Loucy (cell line): ENCODE measurements at regions not wholly inside any gene's neighbourhood (a gene's known extent, or its start where the extent isn't known, plus 50 kb on each side); places are given as distances from the start of the nearest gene placed in this dataset.

ENCODE experiments used
- EZH2phosphoT487 ChIP-seq: fragments of 200-600 bp; IDR thresholded peaks from 2 replicates; pipeline ENCODE4 v1.6.1; 2018; ENCODE audit warnings: antibody characterized with exemption, mild to moderate bottlenecking, moderate library complexity, borderline replicate concordance
- TF ChIP-seq, protein P1 (sequence below): fragments of 200-600 bp; sonication (generic); conservative IDR thresholded peaks from 2 replicates; pipeline ENCODE4 v1.5.1; 2014; ENCODE audit warnings: mild to moderate bottlenecking, antibody characterized with exemption, low read length

GRCh38 chr6:140105241-140105640, 730.8 kb upstream of the CITED2 start:
- TF ChIP-seq, protein P1, sequence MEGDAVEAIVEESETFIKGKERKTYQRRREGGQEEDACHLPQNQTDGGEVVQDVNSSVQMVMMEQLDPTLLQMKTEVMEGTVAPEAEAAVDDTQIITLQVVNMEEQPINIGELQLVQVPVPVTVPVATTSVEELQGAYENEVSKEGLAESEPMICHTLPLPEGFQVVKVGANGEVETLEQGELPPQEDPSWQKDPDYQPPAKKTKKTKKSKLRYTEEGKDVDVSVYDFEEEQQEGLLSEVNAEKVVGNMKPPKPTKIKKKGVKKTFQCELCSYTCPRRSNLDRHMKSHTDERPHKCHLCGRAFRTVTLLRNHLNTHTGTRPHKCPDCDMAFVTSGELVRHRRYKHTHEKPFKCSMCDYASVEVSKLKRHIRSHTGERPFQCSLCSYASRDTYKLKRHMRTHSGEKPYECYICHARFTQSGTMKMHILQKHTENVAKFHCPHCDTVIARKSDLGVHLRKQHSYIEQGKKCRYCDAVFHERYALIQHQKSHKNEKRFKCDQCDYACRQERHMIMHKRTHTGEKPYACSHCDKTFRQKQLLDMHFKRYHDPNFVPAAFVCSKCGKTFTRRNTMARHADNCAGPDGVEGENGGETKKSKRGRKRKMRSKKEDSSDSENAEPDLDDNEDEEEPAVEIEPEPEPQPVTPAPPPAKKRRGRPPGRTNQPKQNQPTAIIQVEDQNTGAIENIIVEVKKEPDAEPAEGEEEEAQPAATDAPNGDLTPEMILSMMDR, result no peak
- TF ChIP-seq EZH2phosphoT487, result no peak
